DOHH2 (cell line): ENCODE measurements at regions not wholly inside any gene's neighbourhood (a gene's known extent, or its start where the extent isn't known, plus 50 kb on each side); places are given as distances from the start of the nearest gene placed in this dataset.

Experiments
- H3F3A ChIP-seq: fragments of 200-600 bp; sonication (generic), shearing (Covaris generic); 2 replicates; pipeline ENCODE4 v1.6.0; 2016; ENCODE audit warnings: antibody characterized with exemption, mild to moderate bottlenecking; ENCODE audit not compliant: control insufficient read depth, insufficient read depth
- H3K27ac ChIP-seq: fragments of 200-600 bp; sonication (generic); 2 replicates; pipeline ENCODE4 v1.5.1; 2014; ENCODE audit warnings: low read depth, mild to moderate bottlenecking, low read length, moderate library complexity
- H3K27me3 ChIP-seq: fragments of 200-600 bp; sonication (generic); 2 replicates; pipeline ENCODE4 v1.6.1; 2014; ENCODE audit warnings: mild to moderate bottlenecking, low read length, mixed read lengths; ENCODE audit not compliant: control insufficient read depth
- H3K36me3 ChIP-seq: fragments of 200-600 bp; sonication (generic); 2 replicates; pipeline ENCODE4 v1.6.1; 2014; ENCODE audit warnings: mild to moderate bottlenecking, low read length, moderate library complexity, mixed read lengths; ENCODE audit not compliant: control insufficient read depth
- H3K4me1 ChIP-seq: fragments of 200-600 bp; sonication (generic); 2 replicates; pipeline ENCODE4 v1.6.1; 2014; ENCODE audit warnings: mild to moderate bottlenecking, low read length, mixed read lengths; ENCODE audit not compliant: control insufficient read depth
- H3K4me2 ChIP-seq: fragments of 200-600 bp; sonication (generic); 2 replicates; pipeline ENCODE4 v1.6.0; 2014; ENCODE audit warnings: mild to moderate bottlenecking, low read length, moderate library complexity
- H3K4me3 ChIP-seq: fragments of 200-600 bp; sonication (generic); 2 replicates; pipeline ENCODE4 v1.5.1; 2014; ENCODE audit warnings: mild to moderate bottlenecking, low read length, mixed read lengths
- H3K79me2 ChIP-seq: fragments of 200-600 bp; sonication (generic); 2 replicates; pipeline ENCODE4 v1.6.1; 2014; ENCODE audit warnings: mild to moderate bottlenecking, low read length, mixed read lengths; ENCODE audit not compliant: control insufficient read depth
- H3K9me2 ChIP-seq: fragments of 200-600 bp; sonication (generic); replicated peaks from 2 replicates; pipeline ENCODE4 v1.6.1; 2014; ENCODE audit warnings: mild to moderate bottlenecking, low read length, mixed read lengths; ENCODE audit not compliant: control insufficient read depth
- H3K9me3 ChIP-seq: fragments of 200-600 bp; sonication (generic); 2 replicates; pipeline ENCODE4 v1.6.1; 2014; ENCODE audit warnings: antibody characterized with exemption, low read length, mixed read lengths; ENCODE audit not compliant: control insufficient read depth, insufficient read depth
- H4K20me1 ChIP-seq: fragments of 200-600 bp; sonication (generic); 2 replicates; pipeline ENCODE4 v1.6.0; 2014; ENCODE audit warnings: low read depth, mild to moderate bottlenecking, antibody characterized with exemption, low read length, moderate library complexity; ENCODE audit not compliant: control insufficient read depth, insufficient read depth
- EZH2phosphoT487 ChIP-seq: fragments of 200-600 bp; sonication (generic); IDR thresholded peaks from 2 replicates; pipeline ENCODE4 v1.6.1; 2017; ENCODE audit warnings: borderline replicate concordance, mild to moderate bottlenecking, antibody characterized with exemption, low read length, moderate library complexity, mixed read lengths
- TF ChIP-seq, protein P1 (sequence below): fragments of 200-600 bp; sonication (generic); IDR thresholded peaks from one replicate; pipeline ENCODE4 v1.5.1; 2014; ENCODE audit warnings: antibody characterized with exemption, mild to moderate bottlenecking, low read depth, low read length; ENCODE audit not compliant: poor library complexity, severe bottlenecking

DNA sequence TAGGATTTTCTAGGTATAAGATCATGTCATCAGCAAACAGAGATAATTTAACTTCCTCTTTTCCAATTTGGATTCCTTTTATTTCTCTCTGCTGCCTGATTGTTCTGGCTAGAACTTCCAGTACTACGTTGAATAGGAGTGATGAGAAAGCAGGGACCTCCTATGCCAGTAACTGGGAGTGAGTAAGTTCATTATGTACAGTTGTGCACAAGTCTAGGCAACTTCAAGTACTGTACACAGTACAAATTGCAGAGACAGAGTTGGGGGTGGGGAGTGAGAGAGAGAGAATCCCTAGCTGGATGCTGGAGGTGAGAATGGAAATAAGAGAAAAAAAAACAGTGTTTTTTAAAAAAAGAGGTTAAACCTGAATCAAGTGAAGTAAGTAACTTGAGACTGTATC, 210.2 kb downstream of the MMUT start:
- Histone ChIP-seq H3K4me3 (no peak overlapping the region), H3K36me3 (no peaks in the 10 kb centered on the region), H3K27ac (no peak overlapping the region), H4K20me1 (no peaks in the 10 kb centered on the region), H3K79me2 (no peaks in the 10 kb centered on the region), H3K27me3 (no peaks in the 10 kb centered on the region), H3K9me2 (no peaks in the 10 kb centered on the region), H3K9me3 (no peaks in the 10 kb centered on the region), H3K4me2 (no peak overlapping the region), H3F3A (no peaks in the 10 kb centered on the region), H3K4me1 (no peaks in the 10 kb centered on the region)
- TF ChIP-seq EZH2phosphoT487, result no peak
- TF ChIP-seq, protein P1, sequence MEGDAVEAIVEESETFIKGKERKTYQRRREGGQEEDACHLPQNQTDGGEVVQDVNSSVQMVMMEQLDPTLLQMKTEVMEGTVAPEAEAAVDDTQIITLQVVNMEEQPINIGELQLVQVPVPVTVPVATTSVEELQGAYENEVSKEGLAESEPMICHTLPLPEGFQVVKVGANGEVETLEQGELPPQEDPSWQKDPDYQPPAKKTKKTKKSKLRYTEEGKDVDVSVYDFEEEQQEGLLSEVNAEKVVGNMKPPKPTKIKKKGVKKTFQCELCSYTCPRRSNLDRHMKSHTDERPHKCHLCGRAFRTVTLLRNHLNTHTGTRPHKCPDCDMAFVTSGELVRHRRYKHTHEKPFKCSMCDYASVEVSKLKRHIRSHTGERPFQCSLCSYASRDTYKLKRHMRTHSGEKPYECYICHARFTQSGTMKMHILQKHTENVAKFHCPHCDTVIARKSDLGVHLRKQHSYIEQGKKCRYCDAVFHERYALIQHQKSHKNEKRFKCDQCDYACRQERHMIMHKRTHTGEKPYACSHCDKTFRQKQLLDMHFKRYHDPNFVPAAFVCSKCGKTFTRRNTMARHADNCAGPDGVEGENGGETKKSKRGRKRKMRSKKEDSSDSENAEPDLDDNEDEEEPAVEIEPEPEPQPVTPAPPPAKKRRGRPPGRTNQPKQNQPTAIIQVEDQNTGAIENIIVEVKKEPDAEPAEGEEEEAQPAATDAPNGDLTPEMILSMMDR, result no peak

DNA sequence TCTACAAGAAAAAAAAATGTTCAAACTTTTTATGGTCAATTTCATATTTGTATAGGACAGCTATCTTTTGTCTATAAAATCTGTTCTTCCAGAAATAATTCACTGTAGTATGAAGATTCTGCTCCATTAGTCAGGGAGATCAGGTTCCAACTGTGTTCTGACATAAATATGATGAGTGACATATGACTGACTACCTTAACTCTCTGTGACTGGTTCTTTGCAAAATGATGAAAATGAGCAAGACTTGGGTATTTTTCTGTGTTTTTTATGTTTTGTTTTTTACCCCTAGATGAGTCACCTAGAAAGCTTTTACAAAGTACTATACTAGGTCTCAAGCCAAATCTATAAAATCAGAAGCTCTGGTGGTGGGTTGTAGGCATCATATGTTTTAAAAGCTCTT, 229.6 kb downstream of the MMUT start:
- no peaks in the 10 kb centered on the region for H3K36me3 ChIP-seq
- no peak overlapping the region for H3K27ac ChIP-seq
- no peaks in the 10 kb centered on the region for H3K4me1 ChIP-seq
- H3F3A ChIP-seq, result no peaks in the 10 kb centered on the region
- no peak overlapping the region for H3K4me3 ChIP-seq
- H3K9me3 ChIP-seq, result no peaks in the 10 kb centered on the region; the same call in 1 of the 2 replicates
- TF ChIP-seq, protein P1, result no peak
- no peak for TF ChIP-seq EZH2phosphoT487
- H3K9me2 ChIP-seq, result no peaks in the 10 kb centered on the region
- no peaks in the 10 kb centered on the region for H3K79me2 ChIP-seq
- H4K20me1 ChIP-seq, result no peaks in the 10 kb centered on the region
- H3K4me2 ChIP-seq, result no peak overlapping the region
- H3K27me3 ChIP-seq, result no peaks in the 10 kb centered on the region

DNA sequence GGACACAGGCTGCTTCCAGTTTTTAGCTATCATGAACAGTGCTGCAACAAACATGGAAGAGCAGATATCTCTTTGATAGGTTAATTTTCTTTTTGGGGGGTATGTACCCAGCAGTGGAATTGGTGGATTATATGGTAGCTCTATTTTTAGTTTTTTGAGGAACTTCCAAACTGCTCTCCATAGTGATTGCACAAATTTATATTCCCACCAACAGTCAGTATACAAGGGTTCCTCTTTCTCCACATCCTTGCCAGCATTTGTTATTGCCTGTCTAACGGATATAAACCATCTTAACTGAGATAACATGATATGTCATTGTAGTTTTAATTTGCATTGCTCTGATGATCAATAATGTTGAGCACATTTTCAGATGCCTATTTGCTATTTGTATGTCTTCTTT, 237.6 kb downstream of the MMUT start:
- H3K27ac ChIP-seq, result no peak overlapping the region

More for the DNA sequence above, 237.6 kb downstream of the MMUT start:
- Histone ChIP-seq H3K27me3 (no peaks in the 10 kb centered on the region), H3K9me3 (no peaks in the 10 kb centered on the region), H3K4me1 (no peaks in the 10 kb centered on the region), H3K4me3 (no peak overlapping the region), H3K4me2 (no peak overlapping the region), H3K36me3 (no peaks in the 10 kb centered on the region), H3K79me2 (no peaks in the 10 kb centered on the region), H3F3A (no peaks in the 10 kb centered on the region), H3K9me2 (no peaks in the 10 kb centered on the region), H4K20me1 (no peaks in the 10 kb centered on the region)
- TF ChIP-seq EZH2phosphoT487, result no peak
- TF ChIP-seq, protein P1, result no peak
